SW480 (cell line): ENCODE measurements at regions not wholly inside any gene's neighbourhood (a gene's known extent, or its start where the extent isn't known, plus 50 kb on each side); places are given as distances from the start of the nearest gene placed in this dataset.
A peak's percentile ranks its signal among the peaks of the same experiment; 100 is the strongest.
"Not testable (repeated sequence)": the region's sequence is repeated elsewhere in the genome, so short reads cannot be mapped to it uniquely, and the experiment has no call there.

Experiments used
- DNase-seq: peaks from one replicate; pipeline ENCODE4 v3.0.0-alpha.2; 2016; ENCODE audit warnings: low spot score

DNA sequence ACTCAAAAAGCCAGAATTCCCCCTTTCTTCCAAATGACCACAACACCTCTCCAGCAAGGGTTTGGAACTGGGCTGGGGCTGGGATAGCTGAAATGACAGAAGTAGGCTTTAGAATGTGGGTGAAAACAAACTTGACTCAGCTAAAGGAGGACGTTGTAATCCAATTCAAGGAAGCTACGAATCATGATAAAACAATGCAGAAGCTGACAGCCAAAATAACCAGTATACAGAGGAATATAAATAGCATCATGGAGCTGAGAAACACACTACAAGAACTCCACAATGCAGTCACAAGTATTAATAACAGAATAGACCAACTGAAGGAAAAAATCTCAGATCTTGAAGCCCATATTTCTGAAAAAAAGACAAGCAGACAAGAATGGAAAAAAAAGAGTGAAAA is 95.8 kb upstream of the TET2 start:
- DNase-seq = no peak

DNA sequence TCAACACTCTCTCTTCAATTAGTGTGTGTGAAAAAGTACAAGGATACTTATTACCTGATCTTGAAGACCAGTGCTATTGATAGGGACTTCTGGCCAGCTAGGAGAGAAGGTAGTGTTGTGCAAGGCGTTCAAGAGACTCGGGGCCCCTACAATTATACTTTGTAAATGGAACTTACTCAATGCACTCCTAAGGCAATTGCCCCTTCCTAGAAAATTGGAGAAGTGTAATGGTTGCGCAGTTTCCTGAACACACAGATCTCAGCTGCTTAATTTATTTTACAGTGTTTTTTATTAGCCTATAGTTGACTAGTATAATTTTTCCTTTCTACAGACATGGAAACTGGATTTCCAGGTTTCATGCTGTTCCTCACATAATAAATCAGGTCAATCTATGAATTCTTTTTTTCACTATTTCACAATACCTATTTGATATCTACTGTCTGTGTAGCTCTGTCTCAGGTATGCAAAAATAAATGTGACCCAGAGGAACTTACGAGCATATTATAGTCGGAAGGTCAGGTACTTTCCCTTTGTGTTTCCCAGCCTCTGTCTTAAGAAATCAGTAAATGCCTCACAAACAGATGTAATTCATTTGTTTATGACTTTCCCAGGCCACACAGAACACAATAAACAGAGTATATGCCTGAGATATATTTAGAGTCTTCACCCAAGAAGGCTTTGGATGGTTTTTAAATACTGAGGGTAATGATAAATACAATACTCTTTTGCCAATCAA is 89.1 kb upstream of the TET2 start:
- no peak for DNase-seq

DNA sequence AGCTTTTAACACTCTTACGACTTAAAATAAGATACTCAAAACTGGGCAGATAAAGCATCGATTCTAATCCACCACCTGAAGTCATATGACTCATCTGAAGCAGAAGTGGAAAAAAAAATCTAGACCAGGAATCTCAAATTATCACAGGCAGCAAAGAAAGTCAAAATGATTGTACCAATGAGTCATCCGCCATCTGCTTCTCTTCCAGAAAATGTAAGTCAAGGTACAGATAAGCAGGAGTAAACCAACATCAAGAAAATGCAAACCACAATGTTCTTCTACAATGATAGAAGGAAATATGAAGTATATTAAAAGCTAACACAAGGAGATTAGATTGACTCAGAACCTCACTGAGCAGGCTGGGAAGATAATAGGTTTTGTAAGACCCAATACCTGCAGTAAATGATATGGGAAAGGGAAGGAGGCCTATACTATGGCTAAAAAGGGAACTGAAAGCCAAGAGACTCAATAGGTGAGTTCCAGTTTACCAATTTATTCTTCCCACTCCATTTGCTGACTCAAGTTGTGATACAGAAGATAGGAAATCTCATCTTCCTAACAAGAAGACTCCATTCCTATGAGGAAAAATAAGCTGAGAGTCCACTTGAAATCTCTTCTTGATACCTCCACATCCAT is 88.4 kb upstream of the TET2 start:
- DNase-seq = no peak

DNA sequence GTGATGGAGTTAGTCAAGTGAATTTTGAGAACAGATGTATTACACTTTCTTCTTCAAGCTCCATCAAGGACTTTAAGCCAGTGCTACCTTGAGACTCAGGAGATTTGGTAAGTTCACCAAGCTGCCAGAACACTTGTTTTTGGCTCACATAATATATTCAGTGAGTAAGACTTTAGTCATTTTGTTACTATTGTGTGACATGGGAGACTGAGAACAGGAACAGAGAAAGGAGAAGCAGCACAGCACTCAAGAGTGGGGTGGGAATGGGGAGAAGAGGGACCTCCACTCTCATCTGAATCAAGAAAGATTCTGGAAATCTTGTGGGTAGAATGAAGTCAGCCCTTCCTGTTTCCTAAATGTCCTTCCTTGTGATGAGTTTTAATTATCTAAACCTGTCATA is 87.3 kb upstream of the TET2 start:
- DNase-seq = no peak

DNA sequence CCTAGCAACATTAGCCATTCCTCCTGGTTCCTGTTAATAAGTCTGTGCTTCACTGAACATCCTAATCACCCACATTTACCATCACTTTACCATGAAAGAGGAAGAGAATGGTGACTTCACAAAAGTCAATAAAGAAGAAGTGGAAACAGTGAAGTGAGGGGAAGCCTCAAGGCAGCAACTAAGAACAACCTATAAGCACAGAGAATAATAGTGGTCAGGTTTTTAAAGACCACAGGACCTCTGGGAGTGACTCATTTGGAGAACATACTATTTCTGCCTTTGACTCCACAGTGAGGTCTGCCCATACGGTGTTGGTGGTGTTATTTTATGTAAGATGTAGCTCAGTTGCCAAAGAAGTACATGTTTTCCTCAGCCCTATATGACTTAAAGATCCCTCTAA is 86.0 kb upstream of the TET2 start:
- peak; percentile 10 for DNase-seq

DNA sequence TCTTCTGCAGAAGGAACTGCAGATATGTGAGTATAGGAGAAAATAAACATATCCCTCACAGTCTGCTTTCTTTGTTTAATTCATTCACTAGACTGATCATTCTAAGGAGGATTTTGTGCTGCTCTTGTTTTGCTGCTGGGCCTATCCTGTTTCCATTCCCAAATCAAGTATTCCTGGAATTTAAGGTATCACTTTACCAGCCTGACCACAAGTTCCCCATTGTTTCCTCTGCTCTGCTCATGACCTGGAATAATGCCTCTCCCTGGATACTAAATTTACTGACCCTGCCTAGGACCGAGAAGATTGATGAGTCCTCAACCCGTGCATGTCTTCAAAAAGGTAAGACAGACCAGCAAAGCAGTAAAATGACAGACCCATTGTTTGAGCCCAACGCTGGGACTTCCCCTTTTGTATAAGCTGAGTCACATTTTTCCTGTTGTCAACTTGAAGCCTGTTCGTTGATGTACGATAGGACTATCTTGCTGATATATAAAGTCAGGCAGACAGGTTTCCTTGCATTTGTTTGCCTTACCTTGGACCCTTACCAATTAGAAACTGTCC is 85.5 kb upstream of the TET2 start:
- peak; percentile 66 for DNase-seq

DNA sequence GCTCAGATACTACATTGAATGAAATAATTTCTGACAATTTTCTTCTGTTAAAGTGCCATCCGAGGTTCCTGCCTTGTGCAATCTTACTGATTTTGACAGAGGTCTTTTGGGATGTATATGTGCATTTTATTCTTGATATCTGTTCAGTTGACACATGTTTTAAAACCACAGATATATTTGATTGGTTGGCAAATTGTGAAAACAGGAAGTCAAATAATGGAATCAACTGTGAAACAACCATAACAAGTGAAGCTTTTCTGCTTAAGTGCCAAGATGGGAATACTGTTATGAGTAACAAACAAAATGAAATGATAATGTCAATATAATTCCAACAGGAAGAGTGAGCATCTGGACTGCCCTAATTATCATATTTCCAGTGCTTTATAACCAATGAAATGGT is 84.9 kb upstream of the TET2 start:
- DNase-seq = no peak

DNA sequence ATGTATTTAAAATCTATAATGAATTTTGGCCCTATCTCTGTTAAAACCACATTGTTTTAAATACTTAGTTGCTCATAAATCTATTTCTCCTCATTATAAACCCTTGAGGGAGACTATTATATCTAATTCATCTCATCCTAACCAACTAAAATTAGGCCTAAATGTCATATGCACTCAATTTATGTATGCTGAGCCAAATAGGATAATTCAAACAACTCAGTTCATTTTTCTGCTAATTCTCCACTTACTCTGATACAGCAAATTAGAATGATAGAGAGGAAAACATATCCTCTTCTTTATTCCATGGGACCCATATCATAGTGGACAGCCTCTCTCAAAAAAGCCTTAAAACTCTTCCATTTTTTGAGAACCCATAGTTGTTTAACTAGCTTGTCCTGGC is 80.3 kb upstream of the TET2 start:
- DNase-seq = no peak

DNA sequence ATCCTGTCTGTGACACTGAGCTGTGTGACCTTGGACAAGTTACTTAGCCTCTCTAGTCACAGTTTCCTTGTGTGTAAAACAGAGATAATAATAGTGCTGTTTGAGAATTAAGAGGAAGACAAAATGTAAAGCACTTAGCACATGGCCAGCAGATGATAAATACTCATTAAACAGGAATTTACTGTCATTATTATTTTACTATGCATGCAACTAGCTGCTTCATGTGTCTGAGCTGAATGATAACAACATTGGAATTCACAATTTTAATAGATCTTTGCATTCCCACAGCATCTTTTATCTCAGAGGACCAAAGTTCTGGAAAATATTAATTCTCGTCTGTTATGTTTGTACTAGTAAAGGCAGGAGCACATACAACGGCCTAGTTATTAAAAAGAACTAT is 79.2 kb upstream of the TET2 start:
- no peak for DNase-seq

DNA sequence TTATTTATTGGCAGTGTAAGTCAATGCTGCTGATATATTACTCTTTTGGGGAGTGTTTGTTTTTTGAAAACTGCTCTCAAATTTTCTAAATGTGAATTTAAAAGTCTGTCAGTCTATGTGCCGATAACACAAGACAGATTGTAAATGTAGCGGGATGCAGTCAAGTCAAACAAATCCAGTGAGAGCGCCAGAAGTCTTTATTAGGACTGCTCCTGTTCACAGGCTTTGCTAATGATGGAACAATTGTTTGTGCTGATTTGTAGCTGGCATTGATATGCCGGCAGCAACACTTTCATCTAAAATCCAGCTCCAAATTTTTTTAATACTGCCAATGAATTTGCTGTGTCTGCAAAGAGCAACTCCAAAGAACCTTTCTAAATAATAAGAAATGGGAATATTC is 78.7 kb upstream of the TET2 start:
- DNase-seq = no peak

DNA sequence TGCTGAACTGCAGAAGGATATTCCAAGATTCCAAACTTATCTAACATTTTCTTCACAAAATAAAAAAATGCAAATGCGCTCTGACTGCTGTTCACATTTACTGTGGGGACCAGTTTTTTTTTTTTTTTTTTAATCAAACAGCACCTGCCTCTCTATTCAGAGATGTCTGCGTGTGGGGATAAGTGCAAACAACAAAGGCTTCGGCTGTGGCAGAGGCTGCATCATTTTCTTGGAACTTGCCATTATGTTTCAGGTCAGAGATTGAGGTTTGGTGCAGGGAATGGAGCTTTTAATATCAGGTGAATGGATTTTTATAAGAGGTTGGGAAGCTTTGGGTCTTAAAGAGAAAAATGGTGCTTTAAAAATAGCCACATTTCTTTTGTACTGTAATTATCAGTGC is 78.2 kb upstream of the TET2 start:
- DNase-seq = no peak

DNA sequence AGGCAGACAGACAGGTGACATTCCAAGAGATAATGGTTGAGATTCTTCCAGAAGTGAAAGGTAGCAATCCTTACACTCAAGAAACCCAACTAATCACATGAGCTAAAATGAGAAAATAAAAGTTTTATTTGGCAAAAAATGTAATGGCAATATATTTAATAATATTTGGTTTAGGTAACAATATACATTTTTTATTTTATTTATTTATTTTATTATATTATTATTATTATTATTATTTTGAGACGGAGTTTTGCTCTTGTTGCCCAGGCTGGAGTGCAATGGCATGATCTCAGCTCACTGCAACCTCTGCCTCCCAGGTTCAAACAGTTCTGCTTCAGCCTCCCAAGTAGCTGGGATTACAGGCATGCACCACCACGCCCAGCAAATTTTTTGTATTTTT is 74.6 kb upstream of the TET2 start:
- DNase-seq = not testable (repeated sequence)

DNA sequence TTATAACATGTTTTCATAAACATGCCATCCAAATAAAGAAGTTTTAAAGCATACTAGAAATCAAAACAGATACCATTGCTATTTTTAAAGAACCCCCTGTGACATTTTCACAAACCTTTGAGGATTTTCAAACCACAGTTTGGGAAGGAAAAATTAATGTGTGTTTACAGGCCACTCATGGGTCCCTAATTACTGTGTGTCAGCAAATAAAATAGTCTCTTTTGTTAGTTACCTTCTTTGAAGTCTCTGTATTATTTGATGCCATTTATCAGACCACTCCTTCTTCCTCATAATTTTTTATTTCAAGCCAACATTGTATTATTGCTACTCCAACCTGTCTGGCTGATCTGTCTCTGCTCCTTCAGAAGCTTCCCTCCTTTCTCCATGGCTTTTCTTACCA is 72.6 kb upstream of the TET2 start:
- DNase-seq = no peak

DNA sequence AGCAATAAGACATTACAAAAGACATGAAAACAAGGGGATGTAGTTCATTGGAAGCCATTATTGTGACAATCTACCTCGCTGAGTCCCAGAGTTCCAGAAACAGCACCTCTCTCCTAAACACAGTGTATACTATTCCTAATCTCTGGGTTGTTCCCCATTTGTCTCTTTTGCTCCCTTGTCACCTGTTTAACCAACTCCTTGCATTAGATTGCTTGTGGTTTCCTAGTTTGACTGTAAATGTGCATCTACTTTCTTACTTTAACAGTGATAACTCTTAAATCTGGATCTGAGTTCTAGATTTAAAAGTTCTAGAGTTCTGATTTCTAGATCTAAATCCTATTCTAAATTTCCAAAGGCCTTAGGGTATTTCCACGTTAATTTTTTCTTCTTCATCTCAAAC is 71.6 kb upstream of the TET2 start:
- DNase-seq = no peak

DNA sequence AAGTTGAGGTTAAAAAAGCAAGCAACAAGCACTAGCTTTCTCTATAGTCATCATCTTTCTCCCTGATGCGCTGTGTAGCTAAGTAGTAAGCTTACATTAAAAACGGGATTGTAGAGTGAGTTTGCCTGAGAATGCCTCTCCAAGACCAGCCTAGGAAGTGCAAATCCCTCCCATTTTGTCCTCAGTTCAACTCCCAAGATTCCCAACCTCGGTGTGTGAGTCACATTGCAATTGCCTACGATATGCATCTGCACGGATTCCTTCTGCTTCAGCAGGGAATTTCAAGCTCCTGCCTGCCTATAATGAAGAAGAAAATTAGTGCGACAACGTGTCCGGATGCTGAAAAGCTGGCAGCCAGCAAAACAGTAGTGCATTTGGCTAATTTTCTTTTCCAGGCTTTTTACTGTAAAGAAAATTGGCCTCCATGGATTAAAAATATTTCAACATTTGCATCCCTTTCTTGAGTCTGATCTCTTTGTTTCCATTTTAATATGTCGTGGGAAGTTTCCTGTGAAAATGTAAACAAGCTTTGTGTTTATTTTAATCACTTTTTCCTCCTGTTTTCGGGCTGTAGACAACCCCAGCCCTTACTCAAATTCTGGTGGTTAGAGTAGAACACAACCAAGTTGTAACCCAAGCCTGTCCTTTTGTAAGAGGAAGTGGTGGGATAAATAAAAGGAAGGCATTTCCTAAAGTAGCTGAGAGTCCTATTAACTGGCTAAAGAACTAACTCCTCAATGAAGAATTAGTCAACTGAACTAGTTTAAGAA is 58.4 kb upstream of the TET2 start:
- no peak for DNase-seq

DNA sequence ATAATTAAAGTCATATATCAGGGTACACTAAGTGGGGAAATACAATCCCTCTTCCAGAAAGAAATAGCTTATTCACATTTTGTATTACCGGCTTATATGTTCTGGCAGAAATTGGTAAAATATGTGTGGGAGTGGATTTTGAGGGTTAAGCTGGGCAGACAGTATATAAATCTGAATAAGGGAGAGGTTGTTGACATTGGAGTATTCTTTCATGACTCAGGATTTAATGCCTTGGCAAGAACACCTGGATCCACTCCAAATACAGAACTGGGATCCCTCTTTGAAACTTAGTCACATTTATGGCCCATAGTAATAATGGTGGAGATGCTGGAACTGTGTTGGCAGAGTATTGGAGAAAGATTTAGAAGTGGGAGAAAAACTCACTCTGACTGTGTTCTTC is 54.3 kb upstream of the TET2 start:
- no peak for DNase-seq

DNA sequence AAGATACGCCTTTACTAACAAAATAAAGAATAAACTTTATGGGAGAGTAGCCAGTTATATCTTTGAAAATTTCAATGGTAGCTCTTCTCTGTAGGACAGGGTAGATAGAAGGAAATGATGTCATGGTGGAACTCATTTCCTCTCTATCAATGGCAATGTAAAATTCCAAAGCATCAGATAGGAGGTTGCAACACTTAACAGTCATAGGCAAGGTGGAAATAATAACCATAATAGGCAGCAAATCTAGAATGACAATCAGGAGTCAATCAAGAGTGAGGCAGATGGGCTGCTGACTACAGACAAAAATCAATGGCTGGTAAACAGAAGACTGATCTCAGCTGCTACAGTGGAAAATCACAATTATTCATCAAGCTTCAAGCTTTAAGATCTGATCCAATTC is 53.9 kb upstream of the TET2 start:
- DNase-seq = no peak

DNA sequence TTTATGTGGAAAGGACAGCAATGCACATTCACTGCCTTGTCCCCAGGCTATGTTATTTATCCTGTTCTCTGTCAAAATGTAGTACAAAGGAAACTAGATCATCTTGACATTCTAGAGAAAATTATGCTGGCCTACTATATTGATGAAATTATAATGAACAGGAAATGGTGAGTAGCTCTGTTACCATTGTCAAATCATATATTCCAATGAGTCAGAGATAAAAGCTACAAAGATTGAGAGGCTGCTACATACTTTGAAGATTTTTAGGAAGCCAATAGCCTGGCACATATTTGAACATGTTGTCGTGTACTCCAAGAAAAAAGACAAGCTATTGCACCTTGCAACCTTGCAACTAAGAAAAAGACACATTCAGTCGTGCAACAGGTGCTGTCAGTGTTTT is 52.7 kb upstream of the TET2 start:
- no peak for DNase-seq
